Nephron progenitor cell (in vitro differentiated cells): ENCODE measurements at regions not wholly inside any gene's neighbourhood (a gene's known extent, or its start where the extent isn't known, plus 50 kb on each side); places are given as distances from the start of the nearest gene placed in this dataset.
"Not testable (repeated sequence)": the region's sequence is repeated elsewhere in the genome, so short reads cannot be mapped to it uniquely, and the experiment has no call there.

Source experiments
- DNase-seq: peaks from one replicate; pipeline ENCODE4 v3.0.0; 2021
- H3K27ac Mint-ChIP-seq: 2 replicates; pipeline ENCODE4 v1.8.0; 2021; ENCODE audit warnings: mild to moderate bottlenecking, moderate library complexity, mixed read lengths
- H3K27me3 Mint-ChIP-seq: 2 replicates; pipeline ENCODE4 v1.8.0; 2021; ENCODE audit warnings: mild to moderate bottlenecking, low read depth, mixed read lengths; ENCODE audit not compliant: poor library complexity
- H3K36me3 Mint-ChIP-seq: 2 replicates; pipeline ENCODE4 v1.8.0; 2021; ENCODE audit warnings: low read depth, mixed read lengths
- H3K4me1 Mint-ChIP-seq: 2 replicates; pipeline ENCODE4 v1.8.0; 2021; ENCODE audit warnings: mixed read lengths
- H3K4me3 Mint-ChIP-seq: 2 replicates; pipeline ENCODE4 v1.8.0; 2021; ENCODE audit warnings: mild to moderate bottlenecking, moderate library complexity, mixed read lengths
- H3K9me3 Mint-ChIP-seq: 2 replicates; pipeline ENCODE4 v1.8.0; 2021; ENCODE audit warnings: mild to moderate bottlenecking, moderate library complexity, mixed read lengths
- TF ChIP-seq, protein P1 (sequence below): fragments of 200-600 bp; sonication (generic); IDR thresholded peaks from 2 replicates; pipeline ENCODE4 v1.5.0; 2021; ENCODE audit warnings: antibody characterized with exemption

DNA sequence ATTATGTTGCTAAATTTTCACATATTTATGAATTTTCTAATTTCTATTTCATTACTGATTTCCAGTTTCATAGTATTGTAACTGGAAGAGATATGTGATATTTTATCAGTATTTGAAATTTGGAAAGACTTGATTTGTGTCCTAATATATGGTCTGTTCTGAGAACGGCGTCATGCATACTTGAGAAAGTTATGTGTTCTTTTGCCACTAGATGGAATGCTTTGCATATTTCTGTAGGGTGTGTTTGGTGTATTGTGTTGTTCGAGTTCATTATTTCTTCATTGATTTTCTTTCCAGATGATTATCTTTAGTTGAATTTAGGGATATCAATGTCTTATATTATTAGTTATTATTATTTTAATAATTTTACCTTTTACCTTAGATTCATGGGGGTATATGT is 110.6 kb upstream of the ITM2A start:
- TF ChIP-seq, protein P1, sequence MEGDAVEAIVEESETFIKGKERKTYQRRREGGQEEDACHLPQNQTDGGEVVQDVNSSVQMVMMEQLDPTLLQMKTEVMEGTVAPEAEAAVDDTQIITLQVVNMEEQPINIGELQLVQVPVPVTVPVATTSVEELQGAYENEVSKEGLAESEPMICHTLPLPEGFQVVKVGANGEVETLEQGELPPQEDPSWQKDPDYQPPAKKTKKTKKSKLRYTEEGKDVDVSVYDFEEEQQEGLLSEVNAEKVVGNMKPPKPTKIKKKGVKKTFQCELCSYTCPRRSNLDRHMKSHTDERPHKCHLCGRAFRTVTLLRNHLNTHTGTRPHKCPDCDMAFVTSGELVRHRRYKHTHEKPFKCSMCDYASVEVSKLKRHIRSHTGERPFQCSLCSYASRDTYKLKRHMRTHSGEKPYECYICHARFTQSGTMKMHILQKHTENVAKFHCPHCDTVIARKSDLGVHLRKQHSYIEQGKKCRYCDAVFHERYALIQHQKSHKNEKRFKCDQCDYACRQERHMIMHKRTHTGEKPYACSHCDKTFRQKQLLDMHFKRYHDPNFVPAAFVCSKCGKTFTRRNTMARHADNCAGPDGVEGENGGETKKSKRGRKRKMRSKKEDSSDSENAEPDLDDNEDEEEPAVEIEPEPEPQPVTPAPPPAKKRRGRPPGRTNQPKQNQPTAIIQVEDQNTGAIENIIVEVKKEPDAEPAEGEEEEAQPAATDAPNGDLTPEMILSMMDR, result no peak
- DNase-seq, result no peak
- Mint-ChIP-seq H3K27ac (no peak overlapping the region), H3K36me3 (no peaks in the 10 kb centered on the region), H3K9me3 (peaks cover 15% of the 10 kb centered on the region), H3K4me1 (no peaks in the 10 kb centered on the region), H3K4me3 (no peak overlapping the region), H3K27me3 (no peaks in the 10 kb centered on the region)

DNA sequence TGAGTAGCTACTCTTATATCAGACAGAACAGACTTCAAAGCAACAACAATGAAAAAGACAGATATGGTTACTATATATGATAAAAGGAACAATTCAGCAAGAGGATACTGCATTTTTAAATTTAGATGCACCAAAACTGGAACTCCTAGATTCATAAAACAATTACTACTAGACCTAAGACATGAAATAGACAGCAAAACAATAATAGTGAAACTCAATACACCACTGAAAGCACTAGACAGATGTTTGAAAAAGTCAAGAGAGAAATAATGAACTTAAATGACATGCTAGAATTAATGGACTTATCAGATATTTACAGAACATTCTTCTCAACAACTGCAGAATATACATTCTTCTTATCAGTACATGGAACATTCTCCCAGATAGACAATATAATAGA is 99.5 kb upstream of the ITM2A start:
- H3K27me3 Mint-ChIP-seq, result no peaks in the 10 kb centered on the region
- TF ChIP-seq, protein P1, result no peak
- no peak for DNase-seq
- H3K27ac Mint-ChIP-seq, result no peak overlapping the region
- no peak overlapping the region for H3K4me3 Mint-ChIP-seq
- no peaks in the 10 kb centered on the region for H3K36me3 Mint-ChIP-seq
- no peaks in the 10 kb centered on the region for H3K4me1 Mint-ChIP-seq
- peaks cover 48% of the 10 kb centered on the region for H3K9me3 Mint-ChIP-seq

DNA sequence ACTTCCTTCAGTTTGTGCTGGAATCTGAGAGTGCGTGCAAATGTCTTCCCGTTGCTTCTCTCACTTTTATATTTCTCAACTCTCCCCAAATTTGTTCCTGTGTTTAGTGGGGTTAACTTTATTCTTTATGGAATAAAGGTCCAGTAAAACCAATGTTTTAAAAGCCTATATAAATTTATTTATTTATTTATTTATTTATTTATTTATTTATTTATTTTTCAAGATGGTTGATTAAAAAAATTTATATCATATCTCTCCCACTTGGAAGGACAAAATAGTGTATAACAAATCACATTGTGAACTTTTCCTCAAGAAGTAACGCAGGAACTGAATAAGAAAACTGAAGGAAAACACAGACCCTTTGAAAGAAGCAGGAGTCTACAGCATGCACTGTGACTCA is 95.3 kb upstream of the ITM2A start:
- TF ChIP-seq, protein P1, result no peak
- H3K9me3 Mint-ChIP-seq, result peaks cover 61% of the 10 kb centered on the region
- no peaks in the 10 kb centered on the region for H3K36me3 Mint-ChIP-seq
- H3K4me1 Mint-ChIP-seq, result no peaks in the 10 kb centered on the region
- no peaks in the 10 kb centered on the region for H3K27me3 Mint-ChIP-seq
- no peak overlapping the region for H3K27ac Mint-ChIP-seq
- no peak overlapping the region for H3K4me3 Mint-ChIP-seq
- no peak for DNase-seq

DNA sequence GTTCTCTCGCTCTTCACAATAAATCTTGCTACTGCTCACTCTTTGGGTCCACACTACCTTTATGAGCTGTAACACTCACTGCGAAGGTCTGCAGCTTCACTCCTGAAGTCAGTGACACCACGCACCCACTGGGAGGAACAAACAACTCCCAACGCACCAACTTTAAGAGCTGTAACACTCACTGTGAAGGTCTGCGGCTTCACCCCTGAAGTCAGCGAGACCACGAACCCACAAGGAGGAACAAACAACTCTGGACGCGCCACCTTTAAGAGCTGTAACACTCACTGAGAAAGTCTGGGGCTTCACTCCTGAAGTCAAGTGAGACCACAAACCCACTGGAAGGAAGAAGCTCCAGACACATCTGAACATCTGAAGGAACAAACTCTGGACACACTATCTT is 89.5 kb upstream of the ITM2A start:
- not testable (repeated sequence) for H3K4me1 Mint-ChIP-seq, H3K4me3 Mint-ChIP-seq, H3K27me3 Mint-ChIP-seq, H3K27ac Mint-ChIP-seq, DNase-seq, H3K36me3 Mint-ChIP-seq
- H3K9me3 Mint-ChIP-seq, result peaks cover 44% of the 10 kb centered on the region

DNA sequence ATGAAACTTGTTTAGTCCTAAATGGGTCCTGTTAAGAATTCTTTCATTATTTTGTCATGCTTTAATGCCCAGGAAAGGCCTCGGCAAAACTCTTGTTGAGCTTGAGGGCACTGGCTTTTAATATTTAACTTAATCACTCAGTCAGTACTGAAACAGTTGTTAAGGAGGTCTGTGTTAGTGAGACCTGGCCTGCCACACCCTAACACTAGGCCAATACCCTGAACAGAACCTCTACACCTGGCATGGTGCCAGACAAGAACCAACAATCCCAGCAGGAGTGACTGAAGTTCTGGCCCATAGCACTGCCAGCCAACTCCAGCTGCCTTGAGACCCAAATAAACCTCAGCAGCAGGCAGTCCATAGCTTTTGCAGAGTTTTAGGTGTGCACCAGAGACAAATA is 85.7 kb upstream of the ITM2A start:
- no peak for DNase-seq
- Mint-ChIP-seq H3K4me3 (no peak overlapping the region), H3K9me3 (peaks cover 24% of the 10 kb centered on the region), H3K4me1 (peaks cover 6% of the 10 kb centered on the region), H3K27ac (no peak overlapping the region), H3K36me3 (no peaks in the 10 kb centered on the region), H3K27me3 (no peaks in the 10 kb centered on the region)
- TF ChIP-seq, protein P1, result no peak

DNA sequence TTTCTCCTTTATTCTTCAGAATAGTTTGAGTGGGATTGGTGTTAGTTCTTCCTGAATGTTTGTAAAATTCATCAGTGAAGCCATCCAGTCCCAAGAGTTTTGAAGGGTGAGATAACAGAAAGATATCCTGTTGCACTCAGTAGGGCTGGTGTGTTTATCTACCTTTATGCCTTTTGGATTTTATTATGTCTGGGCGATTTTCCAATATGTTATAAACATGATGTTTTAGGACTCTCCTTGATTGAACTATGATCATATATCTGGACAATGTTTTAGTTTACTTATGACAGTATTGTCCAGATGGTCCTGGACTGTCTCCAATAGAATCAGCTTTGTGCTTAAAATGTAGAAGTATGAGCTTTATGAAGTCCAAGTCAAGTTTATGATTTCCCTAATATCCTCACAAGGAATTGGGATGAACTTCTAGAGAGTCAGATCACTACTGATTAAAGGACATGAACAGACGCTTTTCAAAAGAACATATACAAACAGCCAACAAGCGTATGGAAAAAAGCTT is 77.6 kb upstream of the ITM2A start:
- no peak overlapping the region for H3K4me3 Mint-ChIP-seq
- H3K9me3 Mint-ChIP-seq, result no peaks in the 10 kb centered on the region
- no peaks in the 10 kb centered on the region for H3K36me3 Mint-ChIP-seq

More for the DNA sequence above, 77.6 kb upstream of the ITM2A start:
- Mint-ChIP-seq H3K27me3 (no peaks in the 10 kb centered on the region), H3K4me1 (no peaks in the 10 kb centered on the region), H3K27ac (no peak overlapping the region)
- TF ChIP-seq, protein P1, result no peak
- DNase-seq, result no peak
